GM23338 (cell line): ENCODE measurements at regions not wholly inside any gene's neighbourhood (a gene's known extent, or its start where the extent isn't known, plus 50 kb on each side); places are given as distances from the start of the nearest gene placed in this dataset.

Experiments
- ATAC-seq: fragments of 200-7000 bp; cut with Tn5 transposase; 3 replicates; pipeline ENCODE4 v1.9.1; 2020
- DNase-seq: peaks from one replicate; pipeline ENCODE4 v3.0.0-alpha.2; 2015; ENCODE audit warnings: low spot score
- H2AFZ ChIP-seq: fragments of 200-600 bp; sonication (generic); 2 replicates; pipeline ENCODE4 v1.8.0; 2016; ENCODE audit warnings: antibody characterized with exemption, mild to moderate bottlenecking, moderate library complexity
- H3F3A ChIP-seq: fragments of 200-600 bp; sonication (generic); replicated peaks from 2 replicates; pipeline ENCODE4 v1.8.0; 2017; ENCODE audit warnings: antibody characterized with exemption, mixed run types, low read depth
- H3K27ac ChIP-seq: fragments of 200-600 bp; sonication (generic); 2 replicates; pipeline ENCODE4 v1.6.1; 2016; ENCODE audit warnings: low read depth
- H3K27me3 ChIP-seq: fragments of 200-600 bp; sonication (generic); 2 replicates; pipeline ENCODE4 v1.8.0; 2016; ENCODE audit warnings: mild to moderate bottlenecking, mixed run types, moderate library complexity; ENCODE audit not compliant: insufficient read depth
- H3K36me3 ChIP-seq: fragments of 200-600 bp; sonication (generic); 2 replicates; pipeline ENCODE4 v1.8.0; 2016; ENCODE audit warnings: mild to moderate bottlenecking; ENCODE audit not compliant: insufficient read depth
- H3K4me1 ChIP-seq: fragments of 200-600 bp; sonication (generic); 2 replicates; pipeline ENCODE4 v1.8.0; 2016; ENCODE audit warnings: mild to moderate bottlenecking, moderate library complexity; ENCODE audit not compliant: insufficient read depth
- H3K4me2 ChIP-seq: fragments of 200-600 bp; sonication (generic); 2 replicates; pipeline ENCODE4 v1.7.1; 2017; ENCODE audit warnings: mixed run types
- H3K4me3 ChIP-seq: fragments of 200-600 bp; sonication (generic); 2 replicates; pipeline ENCODE4 v1.6.1; 2016; ENCODE audit warnings: mixed run types
- H3K79me2 ChIP-seq: fragments of 200-600 bp; sonication (generic); replicated peaks from 2 replicates; pipeline ENCODE4 v1.8.0; 2017; ENCODE audit warnings: mild to moderate bottlenecking; ENCODE audit not compliant: insufficient read depth
- H3K9me2 ChIP-seq: fragments of 200-600 bp; sonication (generic); 2 replicates; pipeline ENCODE4 v1.8.0; 2017; ENCODE audit not compliant: insufficient read depth
- H4K20me1 ChIP-seq: fragments of 200-600 bp; sonication (generic); replicated peaks from 2 replicates; pipeline ENCODE4 v1.8.0; 2017; ENCODE audit warnings: mild to moderate bottlenecking; ENCODE audit not compliant: insufficient read depth
- H3K27ac Mint-ChIP-seq: 2 replicates; pipeline ENCODE4 v1.8.0; 2020; ENCODE audit warnings: inconsistent platforms, mild to moderate bottlenecking, moderate library complexity, mixed read lengths
- H3K27me3 Mint-ChIP-seq: 3 replicates; pipeline ENCODE4 v1.8.0; 2022; ENCODE audit warnings: low read depth, mild to moderate bottlenecking, moderate library complexity, mixed read lengths, inconsistent platforms; ENCODE audit not compliant: insufficient read depth, poor library complexity
- H3K36me3 Mint-ChIP-seq: 3 replicates; pipeline ENCODE4 v1.8.0; 2021; ENCODE audit warnings: low read depth, mild to moderate bottlenecking, inconsistent platforms, moderate library complexity, mixed read lengths
- H3K4me1 Mint-ChIP-seq: 3 replicates; pipeline ENCODE4 v1.8.0; 2020; ENCODE audit warnings: mild to moderate bottlenecking, inconsistent platforms, mixed read lengths
- H3K4me3 Mint-ChIP-seq: 3 replicates; pipeline ENCODE4 v1.8.0; 2021; ENCODE audit warnings: moderate library complexity, mild to moderate bottlenecking, inconsistent platforms, mixed read lengths
- H3K9me3 Mint-ChIP-seq: 3 replicates; pipeline ENCODE4 v1.8.0; 2020; ENCODE audit warnings: moderate library complexity, mild to moderate bottlenecking, inconsistent platforms, mixed read lengths
- CREB1 ChIP-seq: fragments of 250-450 bp; sonication (Bioruptor Pico); IDR thresholded peaks from 2 replicates; pipeline ENCODE4 v1.5.0; 2020; ENCODE audit warnings: low read depth, mild to moderate bottlenecking, moderate library complexity
- CTCF ChIP-seq, 2 experiments: fragments of 200-600 bp in 1 of 2; sonication (generic) in 1 of 2; conservative IDR thresholded peaks; 2 replicates each; pipeline versions ENCODE4 v1.5.1 to v1.6.1; 2016 to 2017; ENCODE audit warnings: antibody characterized with exemption in 2 of 2, low read depth in 2 of 2, mild to moderate bottlenecking in 2 of 2, moderate library complexity in 1 of 2
- ETS1 ChIP-seq: IDR thresholded peaks from 2 replicates; pipeline ENCODE4 v1.6.1; 2016; ENCODE audit warnings: antibody characterized with exemption
- EZH2 ChIP-seq: fragments of 200-600 bp; sonication (generic); IDR thresholded peaks from one replicate; pipeline ENCODE4 v1.8.0; 2017; ENCODE audit warnings: antibody characterized with exemption, mild to moderate bottlenecking, low read depth; ENCODE audit not compliant: unreplicated experiment
- EZH2phosphoT487 ChIP-seq: fragments of 200-600 bp; sonication (generic); IDR thresholded peaks from one replicate; pipeline ENCODE4 v1.8.1; 2018; ENCODE audit warnings: antibody characterized with exemption; ENCODE audit not compliant: unreplicated experiment
- JUNB ChIP-seq: IDR thresholded peaks from one replicate; pipeline ENCODE4 v1.6.1; 2016; ENCODE audit warnings: antibody characterized with exemption; ENCODE audit not compliant: unreplicated experiment
- NANOG ChIP-seq: IDR thresholded peaks from 2 replicates; pipeline ENCODE4 v1.6.1; 2016; ENCODE audit warnings: antibody characterized with exemption, borderline replicate concordance
- POLR2AphosphoS5 ChIP-seq: IDR thresholded peaks from 2 replicates; pipeline ENCODE4 v1.6.1; 2016; ENCODE audit warnings: antibody characterized with exemption, low read depth
- REST ChIP-seq: IDR thresholded peaks from one replicate; pipeline ENCODE4 v1.6.1; 2018; ENCODE audit warnings: antibody characterized with exemption; ENCODE audit not compliant: unreplicated experiment
- STAT1 ChIP-seq: IDR thresholded peaks from one replicate; pipeline ENCODE4 v1.6.1; 2016; ENCODE audit warnings: antibody characterized with exemption; ENCODE audit not compliant: unreplicated experiment
- ZNF114 ChIP-seq: fragments of 250-450 bp; sonication (Bioruptor Pico); IDR thresholded peaks from 2 replicates; pipeline ENCODE4 v1.5.0; 2020; ENCODE audit warnings: mild to moderate bottlenecking, moderate library complexity
- ZNF331 ChIP-seq: fragments of 250-450 bp; sonication (Bioruptor Pico); IDR thresholded peaks from 2 replicates; pipeline ENCODE4 v1.5.0; 2020; ENCODE audit warnings: low read depth, mild to moderate bottlenecking, moderate library complexity
- ZNF462 ChIP-seq: fragments of 250-450 bp; sonication (Bioruptor Pico); IDR thresholded peaks from 2 replicates; pipeline ENCODE4 v1.5.0; 2020; ENCODE audit warnings: mild to moderate bottlenecking, moderate library complexity

GRCh38 chr18:27862041-27862682 lies 314.8 kb downstream of the CDH2 start:
- ATAC-seq (no peak), DNase-seq (no peak)
- H3K4me3 ChIP-seq: no peak overlapping the region
- Mint-ChIP-seq H3K9me3 (no peaks in the 10 kb centered on the region), H3K27me3 (peaks cover 3% of the 10 kb centered on the region), H3K36me3 (no peaks in the 10 kb centered on the region), H3K4me1 (peaks cover 5% of the 10 kb centered on the region; the same call in 1 of the 3 replicates), H3K4me3 (no peak overlapping the region), H3K27ac (no peak overlapping the region)
- no peak overlapping the region for H3K4me2 ChIP-seq
- H3K36me3 ChIP-seq: no peaks in the 10 kb centered on the region
- H3K27ac ChIP-seq: no peak overlapping the region
- no peaks in the 10 kb centered on the region for H3K4me1 ChIP-seq
- no peak overlapping the region for H2AFZ ChIP-seq
- no peaks in the 10 kb centered on the region for H3K9me2 ChIP-seq
- no peaks in the 10 kb centered on the region for H3K79me2 ChIP-seq
- no peaks in the 10 kb centered on the region for H3F3A ChIP-seq
- no peaks in the 10 kb centered on the region for H3K27me3 ChIP-seq
- no peaks in the 10 kb centered on the region for H4K20me1 ChIP-seq
- TF ChIP-seq CTCF (conservative IDR thresholded peaks at IDR 0.05; ENCODE audit: low read depth in 2 of 2) (no peak), CREB1 (CRISPR knock-in tag) (no peak), ETS1 (no peak), NANOG (no peak), EZH2 (no peak), EZH2phosphoT487 (no peak), ZNF462 (CRISPR knock-in tag) (no peak), ZNF114 (no peak), POLR2AphosphoS5 (no peak), ZNF331 (CRISPR knock-in tag) (no peak), STAT1 (no peak), REST (no peak), JUNB (no peak)
